Rectal smooth muscle tissue (tissue), 1 donor: ENCODE measurements at regions not wholly inside any gene's neighbourhood (a gene's known extent, or its start where the extent isn't known, plus 50 kb on each side); places are given as distances from the start of the nearest gene placed in this dataset.
"Not testable (repeated sequence)": the region's sequence is repeated elsewhere in the genome, so short reads cannot be mapped to it uniquely, and the experiment has no call there.

Experiments used
- H3K27ac ChIP-seq: one replicate; pipeline ENCODE4 v1.7.0; 2013; ENCODE audit warnings: low read depth, low read length, inconsistent platforms
- H3K27me3 ChIP-seq: one replicate; pipeline ENCODE4 v1.7.0; 2013; ENCODE audit warnings: low read length; ENCODE audit not compliant: control insufficient read depth, insufficient read depth
- H3K36me3 ChIP-seq: one replicate; pipeline ENCODE4 v1.7.0; 2013; ENCODE audit warnings: low read length; ENCODE audit not compliant: control insufficient read depth, insufficient read depth
- H3K4me1 ChIP-seq: one replicate; pipeline ENCODE4 v1.7.0; 2013; ENCODE audit warnings: low read length; ENCODE audit not compliant: control insufficient read depth, insufficient read depth
- H3K4me3 ChIP-seq: one replicate; pipeline ENCODE4 v1.7.0; 2013; ENCODE audit warnings: low read length
- H3K9ac ChIP-seq: one replicate; pipeline ENCODE4 v1.7.0; 2013; ENCODE audit warnings: low read length

DNA sequence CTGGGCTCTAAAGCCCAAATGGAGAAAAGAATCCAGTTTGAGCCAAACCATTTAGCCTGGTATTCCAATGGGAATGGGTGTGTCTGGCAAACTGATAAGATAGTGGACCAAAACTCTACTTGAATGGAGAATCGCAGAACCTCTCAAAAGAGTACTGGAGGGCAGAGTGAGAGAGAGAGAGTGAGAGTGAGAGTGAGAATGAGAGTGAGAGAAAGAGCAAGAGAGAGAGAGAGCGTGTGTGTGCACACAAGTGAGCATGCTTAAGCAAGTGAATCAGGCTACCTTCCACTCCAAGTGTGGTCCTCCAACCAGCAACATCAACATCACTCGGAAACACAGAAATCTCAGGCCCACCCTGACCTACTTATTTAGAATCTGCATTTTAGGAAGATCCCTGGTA lies 58.8 kb downstream of the UQCRFS1 start:
- H3K4me3 ChIP-seq, result no peak overlapping the region
- H3K36me3 ChIP-seq, result no peaks in the 10 kb centered on the region
- no peaks in the 10 kb centered on the region for H3K27me3 ChIP-seq
- no peak overlapping the region for H3K9ac ChIP-seq
- H3K4me1 ChIP-seq, result no peaks in the 10 kb centered on the region
- H3K27ac ChIP-seq, result no peak overlapping the region

- no peak overlapping the region for H3K9ac ChIP-seq
- H3K27me3 ChIP-seq, result no peaks in the 10 kb centered on the region
Measured at GRCh38 chr19:29145756-29146155, 67.2 kb downstream of the UQCRFS1 start.

DNA sequence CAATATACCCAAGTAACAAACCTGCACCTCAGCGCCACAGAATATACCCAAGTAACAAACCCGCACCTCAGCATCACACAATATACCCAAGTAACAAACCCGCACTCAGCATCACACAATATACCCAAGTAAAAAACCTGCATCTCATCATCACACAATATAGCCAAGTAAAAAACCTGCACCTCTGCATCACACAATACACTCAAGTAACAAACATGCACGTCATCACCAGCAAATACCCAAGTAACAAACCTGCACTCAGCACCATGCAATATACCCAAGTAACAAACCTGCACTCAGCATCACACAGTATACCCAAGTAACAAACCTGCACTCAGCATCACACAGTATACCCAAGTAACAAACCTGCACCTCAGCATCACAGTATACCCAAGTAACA lies 69.8 kb downstream of the UQCRFS1 start:
- no peak overlapping the region for H3K9ac ChIP-seq
- H3K27ac ChIP-seq, result no peak overlapping the region
- no peaks in the 10 kb centered on the region for H3K36me3 ChIP-seq
- no peaks in the 10 kb centered on the region for H3K27me3 ChIP-seq
- H3K4me1 ChIP-seq, result no peaks in the 10 kb centered on the region
- no peak overlapping the region for H3K4me3 ChIP-seq

More at GRCh38 chr19:29145756-29146155, 67.2 kb downstream of the UQCRFS1 start:
- Histone ChIP-seq H3K4me3 (no peak overlapping the region), H3K36me3 (no peaks in the 10 kb centered on the region), H3K27ac (no peak overlapping the region), H3K4me1 (no peaks in the 10 kb centered on the region)

DNA sequence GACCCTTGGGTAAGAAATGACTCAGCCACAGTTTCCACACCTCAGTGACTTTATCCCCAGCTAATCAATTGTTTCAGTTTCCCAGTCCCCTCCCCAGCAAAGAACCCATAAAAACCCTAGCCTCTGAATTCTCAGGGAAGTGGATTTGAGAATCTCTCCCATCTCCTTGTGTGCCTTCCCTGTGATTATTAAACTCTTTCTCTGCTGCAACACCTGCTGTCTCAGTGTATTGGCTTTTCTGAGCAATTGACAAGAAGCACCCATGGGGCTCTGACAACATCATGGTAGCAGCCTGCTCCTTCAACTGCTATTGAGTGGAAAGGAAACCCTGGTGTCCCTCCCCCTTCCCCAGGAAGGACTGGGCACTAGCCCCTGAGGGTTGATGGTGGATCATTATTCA lies 73.7 kb downstream of the UQCRFS1 start:
- Histone ChIP-seq H3K9ac (no peak overlapping the region), H3K36me3 (no peaks in the 10 kb centered on the region), H3K4me1 (no peaks in the 10 kb centered on the region), H3K4me3 (no peak overlapping the region), H3K27me3 (no peaks in the 10 kb centered on the region), H3K27ac (no peak overlapping the region)

GRCh38 chr19:29138206-29138605 lies 74.7 kb downstream of the UQCRFS1 start:
- not testable (repeated sequence) for H3K27me3 ChIP-seq, H3K4me3 ChIP-seq, H3K27ac ChIP-seq, H3K36me3 ChIP-seq, H3K9ac ChIP-seq, H3K4me1 ChIP-seq

GRCh38 chr19:29131456-29131855 lies 81.5 kb downstream of the UQCRFS1 start:
- Histone ChIP-seq H3K9ac (no peak overlapping the region), H3K4me3 (no peak overlapping the region), H3K4me1 (no peaks in the 10 kb centered on the region), H3K36me3 (no peaks in the 10 kb centered on the region), H3K27me3 (no peaks in the 10 kb centered on the region), H3K27ac (no peak overlapping the region)

DNA sequence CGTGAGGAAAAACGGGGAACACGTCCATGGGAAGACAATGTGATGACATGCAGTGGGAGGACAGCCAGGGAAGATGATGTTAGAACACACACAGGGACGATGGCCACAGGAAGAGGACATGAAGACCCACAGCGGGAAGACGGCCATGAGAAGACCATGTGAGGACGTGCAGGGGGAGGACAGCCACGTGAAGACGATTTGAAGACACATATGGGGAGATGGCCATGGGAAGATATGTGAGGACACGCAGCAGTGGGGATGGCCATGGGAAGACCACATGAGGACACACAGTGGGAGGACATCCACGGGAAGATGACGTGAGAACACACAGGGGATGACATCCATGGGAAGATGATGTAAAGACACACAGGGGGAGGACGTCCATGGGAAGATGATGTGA lies 83.8 kb downstream of the UQCRFS1 start:
- H3K27me3 ChIP-seq, result no peaks in the 10 kb centered on the region
- H3K9ac ChIP-seq, result no peak overlapping the region
- H3K36me3 ChIP-seq, result no peaks in the 10 kb centered on the region
- no peaks in the 10 kb centered on the region for H3K4me1 ChIP-seq
- H3K27ac ChIP-seq, result no peak overlapping the region
- no peak overlapping the region for H3K4me3 ChIP-seq

DNA sequence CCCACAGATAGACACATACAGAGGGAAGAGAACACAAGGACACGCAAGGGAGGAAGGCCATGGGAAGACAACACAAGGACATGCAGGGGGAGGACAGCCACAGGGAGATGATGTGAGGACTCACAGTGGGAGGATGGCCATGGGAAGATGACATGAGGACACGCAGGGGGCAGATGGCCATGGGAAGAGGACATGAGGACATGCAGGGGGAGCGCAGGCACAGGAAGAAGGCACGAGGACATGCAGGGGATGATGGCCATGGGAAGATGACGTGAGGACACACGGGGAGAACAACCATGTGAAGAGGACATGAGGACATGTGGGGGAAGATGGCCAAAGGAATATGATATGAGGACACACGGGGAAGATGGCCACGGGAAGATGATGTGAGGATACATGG lies 84.7 kb downstream of the UQCRFS1 start:
- Histone ChIP-seq H3K36me3 (no peaks in the 10 kb centered on the region), H3K27me3 (no peaks in the 10 kb centered on the region)

DNA sequence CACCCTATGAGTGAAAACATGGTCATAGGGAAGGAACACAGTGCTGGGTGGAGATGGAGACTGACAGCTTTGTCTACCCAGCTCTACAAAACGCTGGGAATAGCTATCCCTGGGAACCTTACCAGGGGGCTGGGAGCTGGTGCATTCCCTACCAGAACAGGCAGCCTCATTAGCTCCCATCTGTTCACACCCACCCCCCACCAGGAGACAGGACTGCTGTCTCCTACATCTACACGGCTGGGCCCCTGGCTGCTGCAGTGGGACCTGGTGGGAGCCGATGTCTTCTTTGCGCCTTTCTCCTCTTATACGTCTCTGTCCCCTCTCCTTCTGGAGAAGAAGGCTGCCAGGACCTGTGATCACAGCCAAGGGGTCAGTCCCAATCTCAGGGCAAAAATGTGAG lies 90.8 kb downstream of the UQCRFS1 start:
- Histone ChIP-seq H3K4me1 (no peaks in the 10 kb centered on the region), H3K9ac (no peak overlapping the region), H3K4me3 (no peak overlapping the region), H3K36me3 (no peaks in the 10 kb centered on the region), H3K27ac (no peak overlapping the region), H3K27me3 (no peaks in the 10 kb centered on the region)

More for the DNA sequence above, 84.7 kb downstream of the UQCRFS1 start:
- Histone ChIP-seq H3K9ac (no peak overlapping the region), H3K27ac (no peak overlapping the region), H3K4me3 (no peak overlapping the region), H3K4me1 (no peaks in the 10 kb centered on the region)

- Histone ChIP-seq H3K4me1 (no peaks in the 10 kb centered on the region), H3K4me3 (no peak overlapping the region), H3K27ac (no peak overlapping the region), H3K27me3 (no peaks in the 10 kb centered on the region), H3K36me3 (no peaks in the 10 kb centered on the region), H3K9ac (no peak overlapping the region)
Measured at GRCh38 chr19:29121684-29122083, 91.3 kb downstream of the UQCRFS1 start.

- Histone ChIP-seq H3K36me3 (no peaks in the 10 kb centered on the region), H3K4me3 (no peak overlapping the region), H3K4me1 (no peaks in the 10 kb centered on the region), H3K27ac (no peak overlapping the region), H3K27me3 (no peaks in the 10 kb centered on the region), H3K9ac (no peak overlapping the region)
Measured at GRCh38 chr19:29120466-29120865, 92.5 kb downstream of the UQCRFS1 start.

GRCh38 chr19:29119590-29119989 lies 93.4 kb downstream of the UQCRFS1 start:
- H3K9ac ChIP-seq, result no peak overlapping the region
- no peaks in the 10 kb centered on the region for H3K36me3 ChIP-seq
- H3K27me3 ChIP-seq, result no peaks in the 10 kb centered on the region
- no peak overlapping the region for H3K4me3 ChIP-seq
- no peak overlapping the region for H3K27ac ChIP-seq
- H3K4me1 ChIP-seq, result no peaks in the 10 kb centered on the region

- Histone ChIP-seq H3K4me3 (no peak overlapping the region), H3K36me3 (no peaks in the 10 kb centered on the region), H3K9ac (no peak overlapping the region), H3K27me3 (no peaks in the 10 kb centered on the region), H3K27ac (no peak overlapping the region), H3K4me1 (no peaks in the 10 kb centered on the region)
Measured at GRCh38 chr19:29118389-29118788, 94.6 kb downstream of the UQCRFS1 start.
